OCI-LY7 (cell line): ENCODE measurements at regions not wholly inside any gene's neighbourhood (a gene's known extent, or its start where the extent isn't known, plus 50 kb on each side); places are given as distances from the start of the nearest gene placed in this dataset.

Experiments used
- BruUV-seq: library from RNA; stranded (reverse); fragments of 400-500 nt; replicated peaks from 2 replicates; lab custom pipeline; 2021; lab: Mats Ljungman, UMichigan
- CTCF ChIA-PET: fragments of 300-600 bp; sonication (Branson Sonifier 250); formaldehyde crosslinking; loops from one replicate; lab custom pipeline; 2022; ENCODE audit warnings: antibody characterized with exemption; ENCODE audit not compliant: unreplicated experiment; lab: Charles Lee
- POLR2A ChIA-PET: fragments of 300-600 bp; sonication (Branson Sonifier 250); formaldehyde crosslinking; loops from one replicate; lab custom pipeline; 2022; ENCODE audit warnings: antibody characterized with exemption; lab: Charles Lee
- DNase-seq: peaks from one replicate; pipeline ENCODE4 v3.0.0-alpha.2; 2015; ENCODE audit warnings: low spot score
- H2AFZ ChIP-seq: fragments of 200-600 bp; sonication (generic), shearing (Covaris generic); 2 replicates; pipeline ENCODE4 v1.6.1; 2014; ENCODE audit warnings: mild to moderate bottlenecking, antibody characterized with exemption, low read length, moderate library complexity
- H3K27ac ChIP-seq: fragments of 200-600 bp; sonication (generic); 2 replicates; pipeline ENCODE4 v1.5.1; 2014; ENCODE audit warnings: mixed run types, low read depth, mild to moderate bottlenecking, moderate library complexity, low read length, inconsistent platforms; ENCODE audit not compliant: poor library complexity, severe bottlenecking
- H3K36me3 ChIP-seq: fragments of 200-600 bp; sonication (generic); 2 replicates; pipeline ENCODE4 v1.6.1; 2014; ENCODE audit warnings: mild to moderate bottlenecking, antibody characterized with exemption, low read length, moderate library complexity, mixed read lengths; ENCODE audit not compliant: insufficient read depth
- H3K4me1 ChIP-seq: fragments of 200-600 bp; sonication (generic); 2 replicates; pipeline ENCODE4 v1.5.1; 2014; ENCODE audit warnings: mild to moderate bottlenecking, low read length; ENCODE audit not compliant: insufficient read depth, poor library complexity, severe bottlenecking
- H3K4me2 ChIP-seq: fragments of 200-600 bp; sonication (generic); 2 replicates; pipeline ENCODE4 v1.6.1; 2014; ENCODE audit warnings: mild to moderate bottlenecking, low read length
- H3K4me3 ChIP-seq: fragments of 200-600 bp; sonication (generic); 2 replicates; pipeline ENCODE4 v1.5.1; 2014; ENCODE audit warnings: mild to moderate bottlenecking, low read depth, low read length; ENCODE audit not compliant: poor library complexity, severe bottlenecking
- H3K79me2 ChIP-seq: fragments of 200-600 bp; sonication (generic); 2 replicates; pipeline ENCODE4 v1.6.1; 2016; ENCODE audit warnings: low read depth, mild to moderate bottlenecking, low read length, moderate library complexity, mixed read lengths; ENCODE audit not compliant: insufficient read depth
- H3K9me2 ChIP-seq: fragments of 200-600 bp; sonication (generic); 2 replicates; pipeline ENCODE4 v1.6.1; 2016; ENCODE audit warnings: mild to moderate bottlenecking, low read length, mixed read lengths; ENCODE audit not compliant: insufficient read depth
- H3K9me3 ChIP-seq: fragments of 200-600 bp; sonication (generic); 2 replicates; pipeline ENCODE4 v1.6.1; 2014; ENCODE audit warnings: mild to moderate bottlenecking, mixed run types, low read length, mixed read lengths
- H4K20me1 ChIP-seq: fragments of 200-600 bp; sonication (generic); 2 replicates; pipeline ENCODE4 v1.6.1; 2014; ENCODE audit warnings: mild to moderate bottlenecking, antibody characterized with exemption, low read length, moderate library complexity, mixed read lengths; ENCODE audit not compliant: insufficient read depth
- EZH2phosphoT487 ChIP-seq: fragments of 200-600 bp; sonication (generic); IDR thresholded peaks from 2 replicates; pipeline ENCODE4 v1.6.1; 2018; ENCODE audit warnings: low read depth, borderline replicate concordance, mild to moderate bottlenecking, mixed run types, antibody characterized with exemption, low read length, moderate library complexity, mixed read lengths
- intact Hi-C: fragments of 100-400 bp; cut with micrococcal nuclease; formaldehyde crosslinking; loops from one replicate; pipeline ENCODE4 v1.10.0; 2022; ENCODE audit not compliant: unreplicated experiment
- TF ChIP-seq, protein P1 (sequence below): fragments of 200-600 bp; sonication (generic); conservative IDR thresholded peaks from 2 replicates; pipeline ENCODE4 v1.5.1; 2014; ENCODE audit warnings: mild to moderate bottlenecking, antibody characterized with exemption, low read length, moderate library complexity, mixed read lengths

DNA sequence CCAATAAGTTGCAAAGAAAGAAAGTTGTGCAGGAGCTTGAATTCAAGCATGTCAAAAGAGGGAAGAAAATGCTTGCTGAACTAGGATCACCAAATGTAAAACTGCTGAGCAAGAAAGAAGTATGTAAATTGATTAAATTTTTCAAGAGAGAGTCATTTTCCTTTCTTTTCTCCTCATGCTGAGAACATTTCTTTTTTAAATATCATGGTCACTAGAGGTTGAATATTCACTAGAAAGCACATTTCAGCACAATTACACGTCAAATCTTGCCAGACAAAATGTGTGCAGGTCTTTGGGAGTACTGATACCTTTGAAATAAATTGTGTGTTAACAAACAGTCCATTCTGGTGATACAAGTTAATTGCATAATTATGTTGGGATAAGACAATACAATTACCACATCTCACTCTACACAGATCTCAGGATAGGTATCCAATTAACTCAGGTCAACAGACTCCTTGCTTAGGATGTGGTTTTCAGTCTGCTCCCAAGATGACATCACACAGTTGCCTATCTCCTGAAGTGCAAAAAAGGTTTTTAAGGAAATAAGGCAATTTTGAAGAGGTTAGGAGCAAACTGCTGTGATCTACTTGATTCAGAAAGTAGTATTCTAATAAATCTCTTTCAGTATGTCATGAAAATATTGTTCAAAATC, 862.2 kb downstream of the RPS29 start:
- ChIA-PET POLR2A (interaction anchor here (0.6 kb wide), 1 partner anchor 20 kb away, joined by 3 read pairs; no protein-coding TSS in a partner anchor), CTCF (no interaction called here)
- Histone ChIP-seq H4K20me1 (no peaks in the 10 kb centered on the region), H3K9me2 (no peaks in the 10 kb centered on the region), H3K27ac (no peak overlapping the region), H3K4me3 (no peak overlapping the region), H3K36me3 (no peaks in the 10 kb centered on the region), H3K4me1 (no peaks in the 10 kb centered on the region), H3K9me3 (no peaks in the 10 kb centered on the region), H2AFZ (no peak overlapping the region), H3K79me2 (no peaks in the 10 kb centered on the region), H3K4me2 (no peak overlapping the region)
- DNase-seq, result no peak
- BruUV-seq, result no TSS peak
- no peak for TF ChIP-seq EZH2phosphoT487
- TF ChIP-seq, protein P1, sequence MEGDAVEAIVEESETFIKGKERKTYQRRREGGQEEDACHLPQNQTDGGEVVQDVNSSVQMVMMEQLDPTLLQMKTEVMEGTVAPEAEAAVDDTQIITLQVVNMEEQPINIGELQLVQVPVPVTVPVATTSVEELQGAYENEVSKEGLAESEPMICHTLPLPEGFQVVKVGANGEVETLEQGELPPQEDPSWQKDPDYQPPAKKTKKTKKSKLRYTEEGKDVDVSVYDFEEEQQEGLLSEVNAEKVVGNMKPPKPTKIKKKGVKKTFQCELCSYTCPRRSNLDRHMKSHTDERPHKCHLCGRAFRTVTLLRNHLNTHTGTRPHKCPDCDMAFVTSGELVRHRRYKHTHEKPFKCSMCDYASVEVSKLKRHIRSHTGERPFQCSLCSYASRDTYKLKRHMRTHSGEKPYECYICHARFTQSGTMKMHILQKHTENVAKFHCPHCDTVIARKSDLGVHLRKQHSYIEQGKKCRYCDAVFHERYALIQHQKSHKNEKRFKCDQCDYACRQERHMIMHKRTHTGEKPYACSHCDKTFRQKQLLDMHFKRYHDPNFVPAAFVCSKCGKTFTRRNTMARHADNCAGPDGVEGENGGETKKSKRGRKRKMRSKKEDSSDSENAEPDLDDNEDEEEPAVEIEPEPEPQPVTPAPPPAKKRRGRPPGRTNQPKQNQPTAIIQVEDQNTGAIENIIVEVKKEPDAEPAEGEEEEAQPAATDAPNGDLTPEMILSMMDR, result no peak
- intact Hi-C loops, result no loop called here

DNA sequence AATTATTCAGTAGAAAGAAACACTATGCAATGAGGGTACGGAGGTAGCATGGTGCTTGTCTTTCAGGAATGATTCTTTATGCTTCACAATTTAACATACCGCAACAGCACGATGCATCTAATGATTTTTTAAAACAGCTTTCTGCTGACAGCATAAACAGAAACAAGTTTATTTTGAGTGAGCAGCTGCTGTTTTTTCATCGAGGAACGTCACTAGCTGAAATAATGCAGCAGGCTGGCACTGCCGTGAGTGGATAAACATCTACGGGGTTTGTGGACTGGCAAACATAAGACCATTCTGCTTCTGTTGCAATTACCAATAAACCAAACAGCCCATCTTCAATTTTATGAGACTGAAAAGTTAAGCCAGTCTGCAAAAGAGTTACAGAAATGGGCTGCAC, 871.8 kb downstream of the RPS29 start:
- BruUV-seq, result no TSS peak
- Histone ChIP-seq H3K4me3 (no peak overlapping the region), H2AFZ (no peak overlapping the region), H3K9me2 (no peaks in the 10 kb centered on the region), H3K9me3 (no peaks in the 10 kb centered on the region), H3K79me2 (no peaks in the 10 kb centered on the region), H3K36me3 (no peaks in the 10 kb centered on the region), H3K27ac (no peak overlapping the region), H4K20me1 (no peaks in the 10 kb centered on the region), H3K4me2 (no peak overlapping the region), H3K4me1 (no peaks in the 10 kb centered on the region)
- TF ChIP-seq EZH2phosphoT487, result no peak
- TF ChIP-seq, protein P1, result no peak
- no peak for DNase-seq
- ChIA-PET CTCF (no interaction called here), POLR2A (no interaction called here)
- intact Hi-C loops, result no loop called here

DNA sequence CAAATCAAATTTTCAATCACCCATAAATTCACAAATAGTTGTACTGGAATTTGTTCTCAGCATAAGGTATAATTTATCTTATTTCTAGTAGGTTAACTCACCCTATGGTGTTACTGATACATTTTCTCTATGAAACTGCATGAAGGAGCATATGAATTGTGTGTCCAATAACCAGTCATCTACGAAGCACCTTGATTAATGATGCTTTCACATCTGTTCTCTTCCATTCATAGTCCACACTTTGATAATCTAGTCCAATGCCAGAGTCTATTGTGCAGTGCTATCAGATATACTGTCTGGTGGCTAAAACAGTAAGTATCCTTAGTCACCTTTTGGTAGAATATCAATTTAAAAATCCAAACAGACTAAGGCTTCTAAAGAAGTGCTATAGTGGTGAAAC, 876.0 kb downstream of the RPS29 start:
- no peak for TF ChIP-seq EZH2phosphoT487
- TF ChIP-seq, protein P1, result no peak
- H3K4me3 ChIP-seq, result no peak overlapping the region
- POLR2A ChIA-PET, result no interaction called here
- no peaks in the 10 kb centered on the region for H3K9me3 ChIP-seq
- H3K4me2 ChIP-seq, result no peak overlapping the region
- H3K9me2 ChIP-seq, result no peaks in the 10 kb centered on the region
- H2AFZ ChIP-seq, result no peak overlapping the region
- no peak overlapping the region for H3K27ac ChIP-seq
- no peaks in the 10 kb centered on the region for H3K36me3 ChIP-seq
- no peaks in the 10 kb centered on the region for H4K20me1 ChIP-seq
- no TSS peak for BruUV-seq
- no peak for DNase-seq
- CTCF ChIA-PET, result no interaction called here
- H3K79me2 ChIP-seq, result no peaks in the 10 kb centered on the region
- intact Hi-C loops, result no loop called here
- no peaks in the 10 kb centered on the region for H3K4me1 ChIP-seq
